Activated CD8-positive, alpha-beta memory T cell treated with anti-CD3 and anti-CD28 coated beads, Interleukin-2, amount 50 U/mL, for 4 hours (primary cell): ENCODE measurements at regions not wholly inside any gene's neighbourhood (a gene's known extent, or its start where the extent isn't known, plus 50 kb on each side); places are given as distances from the start of the nearest gene placed in this dataset.
"Not testable (repeated sequence)": the region's sequence is repeated elsewhere in the genome, so short reads cannot be mapped to it uniquely, and the experiment has no call there.

Experiments
- DNase-seq: peaks from one replicate; pipeline ENCODE4 v3.0.0-alpha.2; 2020

- no peak for DNase-seq
Measured at GRCh38 chr5:38148021-38148625, 110.2 kb upstream of the EGFLAM start.

- DNase-seq, result no peak
Measured at GRCh38 chr5:38143384-38143783, 115.0 kb upstream of the EGFLAM start.

DNA sequence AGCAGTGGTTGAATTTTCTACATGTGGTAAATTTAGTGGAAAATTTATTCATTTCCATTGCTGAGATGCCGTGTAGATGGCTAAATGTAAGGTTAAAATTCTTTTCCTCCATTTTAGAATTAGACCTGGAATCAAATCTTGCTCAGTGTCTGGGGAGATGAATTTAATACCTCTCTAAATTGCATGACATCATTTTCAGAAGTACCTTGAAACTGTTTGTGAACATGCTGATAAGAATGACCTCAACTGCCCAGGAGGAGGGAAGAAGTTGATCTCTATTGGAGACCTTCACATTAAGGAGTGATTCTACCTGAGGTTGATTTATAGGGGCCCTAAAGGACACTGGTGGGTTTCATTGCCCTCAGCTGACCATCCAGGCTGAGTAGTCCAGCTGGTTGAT is 116.7 kb upstream of the EGFLAM start:
- no peak for DNase-seq

DNA sequence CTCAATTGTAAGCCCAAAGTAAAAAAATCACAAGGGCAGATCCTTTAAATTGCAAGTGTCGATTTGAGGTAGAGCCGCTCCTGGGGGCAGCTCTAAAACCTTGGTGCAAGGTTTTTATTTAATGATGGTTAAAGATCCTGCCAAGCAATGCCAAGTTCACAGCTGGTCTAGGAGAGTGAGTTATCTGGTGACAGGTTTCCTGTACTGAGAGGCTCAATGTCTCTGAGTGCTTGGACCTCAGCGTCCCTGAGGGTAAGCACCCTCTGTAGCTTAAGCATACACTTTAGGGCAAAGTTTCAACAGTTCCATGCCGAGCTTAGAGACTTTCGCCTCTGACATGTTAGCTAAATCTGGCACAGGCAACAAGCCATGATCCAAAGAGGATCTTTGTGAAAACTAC is 119.8 kb upstream of the EGFLAM start:
- DNase-seq, result no peak

DNA sequence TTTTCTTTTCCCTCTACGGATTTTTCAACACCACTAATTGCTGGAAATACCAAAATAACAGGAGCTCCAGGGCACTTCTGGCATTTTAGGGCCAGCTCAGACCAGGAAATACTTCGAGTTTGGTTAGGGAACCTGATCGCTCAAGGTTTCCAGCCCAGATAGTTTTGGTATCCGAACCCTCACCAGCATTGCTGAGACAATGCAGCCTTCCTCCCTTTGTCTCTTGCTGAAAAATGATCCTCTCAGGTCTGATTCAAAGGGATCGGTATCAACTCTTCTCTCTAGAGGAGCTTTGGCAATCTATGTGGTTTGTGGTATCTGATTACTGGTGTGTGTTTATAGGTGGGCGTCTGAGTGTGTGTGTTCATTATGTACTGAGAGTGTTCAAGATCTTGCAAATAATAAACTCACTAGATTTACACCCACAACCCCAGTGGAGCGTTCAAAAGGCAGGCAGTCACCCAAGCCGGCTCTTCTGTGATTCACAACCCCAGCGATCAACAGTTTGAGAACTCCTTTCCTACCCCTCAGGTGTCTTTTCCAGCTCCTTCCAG is 122.8 kb upstream of the EGFLAM start:
- DNase-seq, result no peak

DNA sequence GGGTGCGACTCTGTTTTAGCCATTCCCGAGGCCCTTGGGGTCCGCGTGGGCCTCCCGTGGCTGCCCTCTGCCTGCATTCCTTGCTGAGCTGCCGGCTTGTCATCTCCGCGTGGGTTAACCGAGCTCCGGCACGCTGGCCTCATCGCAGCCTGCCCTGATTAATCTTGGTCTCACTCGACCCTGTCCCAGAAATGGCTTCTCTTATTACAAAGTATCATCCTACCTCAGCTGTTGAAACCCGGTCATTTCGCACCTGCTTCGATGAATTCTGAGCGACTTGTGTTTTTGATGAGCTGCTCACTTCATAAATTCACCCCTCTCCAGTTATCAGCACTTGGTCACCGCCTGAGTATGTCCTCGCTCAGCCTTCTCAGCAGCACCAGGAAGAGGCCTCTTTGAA is 123.5 kb upstream of the EGFLAM start:
- no peak for DNase-seq

- DNase-seq, result not testable (repeated sequence)
Measured at GRCh38 chr5:38134294-38134693, 124.1 kb upstream of the EGFLAM start.

DNA sequence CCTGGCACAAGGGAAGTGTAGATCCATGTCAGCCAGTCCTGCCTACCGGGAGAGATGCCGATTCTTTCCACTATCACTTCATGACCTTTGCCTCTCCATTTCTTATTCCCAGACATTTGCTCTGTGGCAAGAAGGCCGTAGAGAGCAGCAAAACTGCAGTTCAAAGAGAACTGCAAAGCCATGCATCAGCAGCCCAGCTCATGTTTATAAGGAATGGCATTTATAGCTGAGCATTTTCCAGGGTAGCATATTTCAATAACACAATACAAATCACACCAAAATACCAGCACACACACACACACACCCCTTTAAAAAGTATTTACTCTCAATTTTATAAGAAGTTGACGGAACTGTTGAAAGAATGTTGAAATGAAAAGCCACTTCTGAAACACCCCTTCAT is 126.7 kb upstream of the EGFLAM start:
- no peak for DNase-seq

DNA sequence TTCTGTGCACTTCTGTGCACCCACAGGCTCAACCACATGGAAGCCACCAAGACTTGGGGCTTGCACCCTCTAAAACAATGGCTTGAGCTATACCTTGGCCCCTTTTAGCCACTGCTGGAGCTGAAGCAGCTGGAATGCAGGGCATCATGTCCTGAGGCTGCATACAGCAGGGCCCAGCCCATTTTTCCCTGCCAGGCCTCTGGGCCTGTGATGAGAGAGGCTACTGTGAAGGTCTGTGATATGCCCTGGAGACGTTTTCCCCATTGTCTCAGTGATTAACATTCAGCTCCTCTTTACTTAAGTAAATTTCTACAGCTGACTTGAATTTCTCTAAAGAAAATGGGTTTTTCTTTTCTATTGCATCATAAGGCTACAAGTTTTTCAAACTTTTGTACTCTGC is 134.0 kb upstream of the EGFLAM start:
- no peak for DNase-seq

GRCh38 chr5:38121420-38121819 is 136.9 kb upstream of the EGFLAM start:
- DNase-seq, result no peak

DNA sequence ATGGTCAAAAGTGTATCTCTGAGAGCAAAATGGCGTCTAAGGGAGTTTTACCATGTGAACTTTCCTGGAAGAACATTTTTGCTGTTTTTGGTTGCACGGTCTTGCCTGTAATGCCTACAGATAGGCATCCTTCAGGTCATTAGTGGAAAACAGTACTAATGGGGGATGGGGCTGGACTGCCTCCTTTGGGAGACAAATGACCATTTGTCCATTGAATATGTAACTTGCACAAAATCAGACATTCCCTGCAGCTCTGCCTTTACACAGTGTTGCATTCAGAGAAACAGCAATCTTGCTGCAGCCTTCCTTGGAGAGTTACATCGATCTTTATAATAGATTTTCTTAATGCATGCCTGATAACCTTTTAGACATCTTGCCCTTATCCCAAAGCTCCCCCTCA is 138.5 kb upstream of the EGFLAM start:
- DNase-seq, result no peak

DNA sequence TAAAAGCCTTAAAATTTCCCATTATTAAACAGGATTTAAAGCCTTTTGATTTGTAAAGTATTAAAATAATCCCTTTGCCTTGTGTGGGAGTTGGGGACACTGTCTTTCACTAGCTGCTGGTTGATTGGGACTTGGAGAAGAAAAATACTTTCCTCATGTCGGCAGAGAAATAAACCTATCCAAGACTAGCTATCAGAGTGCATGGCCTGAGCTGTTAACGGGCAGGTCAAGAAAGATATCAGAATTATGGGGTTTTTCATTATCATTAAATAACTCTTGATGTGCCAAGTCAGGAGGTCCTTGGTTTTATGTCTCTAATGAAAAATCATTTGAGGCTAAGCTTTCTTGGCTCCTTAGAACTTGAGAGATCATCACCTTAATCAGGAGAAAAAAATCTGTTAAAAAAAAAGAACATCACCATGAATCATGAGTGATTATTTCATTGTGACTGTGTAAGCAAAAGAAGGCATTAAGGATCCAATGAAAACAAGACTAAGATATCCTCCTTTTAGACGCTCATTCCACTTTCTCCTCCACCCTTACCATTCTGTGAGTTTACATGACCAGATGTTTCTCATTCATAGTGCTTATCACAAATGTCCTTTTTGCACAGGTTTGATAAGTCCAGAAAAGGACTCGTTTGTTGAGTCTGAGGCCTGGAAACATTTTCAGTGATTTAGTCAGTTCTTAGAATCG is 140.4 kb upstream of the EGFLAM start:
- no peak for DNase-seq

- DNase-seq, result no peak
Measured at GRCh38 chr5:38115318-38115827, 143.0 kb upstream of the EGFLAM start.

DNA sequence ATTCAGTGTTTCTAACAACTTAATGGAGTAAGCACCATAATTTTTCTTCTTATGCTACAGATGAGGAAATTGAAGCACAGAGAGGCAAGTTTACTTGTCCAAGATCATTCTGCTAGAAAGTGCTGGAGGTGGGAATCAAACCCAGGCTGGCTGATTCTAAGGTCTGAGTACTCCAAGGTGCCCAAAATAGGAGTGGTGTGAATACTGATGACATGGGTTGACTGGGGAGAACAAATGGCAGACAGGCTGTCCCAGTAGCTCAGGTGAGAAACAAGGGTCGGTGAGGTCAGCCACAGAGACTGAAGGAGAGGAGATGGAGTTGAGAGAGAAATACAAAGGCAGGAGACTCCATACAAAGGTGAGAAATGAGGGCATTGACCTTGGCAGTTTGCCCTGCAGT is 144.5 kb upstream of the EGFLAM start:
- DNase-seq, result no peak

DNA sequence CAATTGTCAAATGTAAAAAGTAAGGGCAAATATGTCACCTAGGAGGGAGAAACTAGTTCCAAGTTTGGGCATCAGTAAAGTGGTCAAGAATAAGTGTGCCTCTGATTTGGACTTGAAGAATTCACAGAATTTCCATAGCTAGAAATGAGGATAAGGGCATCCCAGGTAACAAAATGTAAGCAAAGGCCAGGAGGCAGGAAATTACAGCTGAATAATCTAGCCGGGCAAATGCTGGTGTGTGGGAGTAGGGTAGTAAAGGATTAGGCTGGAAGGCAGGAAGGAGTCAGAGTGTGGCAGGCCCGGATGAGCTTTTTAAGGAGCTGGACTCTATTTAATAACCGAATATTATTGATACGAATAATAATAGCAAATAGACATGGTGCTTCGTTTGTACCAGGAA is 144.9 kb upstream of the EGFLAM start:
- no peak for DNase-seq

GRCh38 chr5:38112938-38113337 is 145.4 kb upstream of the EGFLAM start:
- no peak for DNase-seq

DNA sequence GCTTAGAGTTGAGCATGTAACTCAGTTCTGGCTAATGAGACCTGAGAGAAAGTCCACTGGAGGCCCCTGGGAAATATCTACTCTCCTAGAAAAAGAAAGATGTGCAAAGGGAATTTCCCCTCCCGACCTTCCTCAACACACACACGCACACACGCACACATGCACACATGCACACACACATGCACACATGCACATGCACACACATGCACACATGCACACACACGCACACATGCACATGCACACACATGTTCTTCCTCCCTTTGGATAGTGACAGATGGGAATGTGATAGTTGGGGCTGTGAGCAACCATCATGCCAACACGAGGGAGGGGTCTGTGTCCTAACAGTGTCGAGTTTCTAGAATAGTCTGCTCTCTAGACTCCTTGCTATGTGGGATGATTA is 148.2 kb upstream of the EGFLAM start:
- no peak for DNase-seq

- no peak for DNase-seq
Measured at GRCh38 chr5:38107096-38107495, 151.3 kb upstream of the EGFLAM start.

- DNase-seq, result no peak
Measured at GRCh38 chr5:38105801-38106200, 152.6 kb upstream of the EGFLAM start.

DNA sequence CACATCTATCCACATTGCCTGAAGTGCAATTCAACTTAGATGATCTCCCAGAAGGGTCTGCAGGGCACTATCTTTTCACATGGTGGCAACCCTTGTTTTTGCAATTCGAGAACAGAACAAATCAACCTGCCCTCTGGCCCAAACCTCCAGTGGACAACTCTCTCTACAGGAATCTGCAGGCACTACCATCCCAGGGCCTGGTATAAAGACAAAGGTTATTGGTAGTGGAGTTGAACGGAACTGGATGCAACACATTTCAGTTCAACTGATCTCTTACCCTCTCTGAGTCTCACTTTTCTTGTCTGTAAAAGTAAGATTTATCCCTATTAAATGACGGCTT is 153.2 kb upstream of the EGFLAM start:
- no peak for DNase-seq

DNA sequence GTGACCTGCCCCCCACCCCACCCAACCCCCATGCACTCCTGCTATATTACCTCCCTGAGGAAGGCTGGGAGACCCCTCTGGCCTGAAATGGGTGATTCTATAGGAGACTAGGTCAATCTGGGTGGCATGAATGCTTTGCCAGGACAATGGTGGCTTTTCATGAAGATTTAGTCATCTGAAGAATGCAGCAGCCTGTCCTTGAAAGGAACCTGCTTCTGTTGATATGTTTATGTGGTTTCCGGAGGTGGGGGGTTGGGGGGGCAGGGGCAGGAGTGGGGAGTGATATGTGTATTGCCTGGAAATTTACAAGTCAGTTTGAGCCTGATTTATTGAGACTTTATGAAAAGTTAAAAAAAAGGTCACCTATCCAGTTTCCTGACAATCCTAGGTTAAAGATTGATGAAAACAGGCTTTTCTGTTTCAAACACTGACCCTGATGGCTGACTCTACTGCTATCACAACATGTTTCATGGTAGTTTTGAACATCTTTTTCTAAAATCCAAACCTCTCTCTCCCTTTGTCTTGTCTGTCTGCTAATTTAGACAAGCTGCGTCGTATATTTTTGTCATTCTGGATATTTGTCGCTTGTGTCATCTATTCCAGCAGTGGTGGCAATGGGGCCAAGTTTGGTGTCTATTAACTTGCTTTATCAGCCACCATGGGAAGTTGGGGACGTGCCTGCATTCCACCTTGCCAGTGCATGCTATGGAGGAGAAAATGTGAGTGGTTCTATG is 153.7 kb upstream of the EGFLAM start:
- no peak for DNase-seq

- DNase-seq, result no peak
Measured at GRCh38 chr5:38101897-38102296, 156.5 kb upstream of the EGFLAM start.

DNA sequence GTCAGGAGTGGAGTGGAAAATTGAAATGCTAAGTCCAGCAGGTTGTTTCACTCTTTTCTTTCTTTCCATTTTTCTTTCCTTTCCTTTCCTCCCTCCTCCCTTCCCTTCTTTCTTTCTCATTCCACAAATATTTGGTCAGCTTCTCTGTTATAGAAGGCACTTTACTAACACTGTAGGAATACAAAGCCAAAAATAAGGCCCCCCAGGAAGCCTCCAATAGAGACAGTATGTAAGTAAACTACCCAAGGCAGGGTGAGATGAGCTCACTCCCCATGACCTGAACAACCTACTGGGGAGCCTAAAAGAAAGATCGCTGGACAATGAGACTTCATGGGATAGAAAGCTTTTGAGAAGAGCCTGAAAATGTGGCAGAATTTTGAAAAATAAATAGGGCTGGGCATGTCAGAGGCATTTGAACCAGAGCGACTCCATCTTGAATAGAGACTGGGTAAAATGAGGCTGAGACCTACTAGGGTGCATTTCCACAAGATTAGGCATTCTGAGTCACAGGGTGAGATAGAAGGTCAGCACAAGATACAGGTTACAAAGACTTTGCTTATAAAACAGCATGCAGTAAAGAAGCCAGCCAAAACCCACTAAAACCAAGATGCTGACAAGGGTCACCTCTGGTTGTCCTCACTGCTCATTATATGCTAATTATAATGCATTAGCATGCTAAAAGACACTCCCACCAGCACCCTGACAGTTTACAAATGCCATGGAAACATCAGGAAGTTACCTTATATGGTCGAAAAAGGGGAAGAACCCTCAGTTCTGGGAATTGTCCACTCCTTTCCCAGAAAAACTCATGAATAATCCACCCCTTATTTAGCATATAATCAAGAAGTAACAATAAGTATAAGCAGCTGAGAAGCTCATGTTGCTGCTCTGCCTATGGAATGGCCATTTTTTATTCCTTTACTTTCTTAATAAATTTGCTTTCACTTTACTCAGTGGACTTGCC is 158.9 kb upstream of the EGFLAM start:
- DNase-seq, result no peak
